Retinal pigment epithelial cell (primary cell): ENCODE measurements at regions not wholly inside any gene's neighbourhood (a gene's known extent, or its start where the extent isn't known, plus 50 kb on each side); places are given as distances from the start of the nearest gene placed in this dataset.

Experiments
- DNase-seq: peaks from one replicate; pipeline ENCODE4 v3.0.0-alpha.2; 2010; ENCODE audit warnings: low read depth
- H3K4me3 ChIP-seq: 2 replicates; pipeline ENCODE4 v1.5.1; 2011; ENCODE audit warnings: mild to moderate bottlenecking, low read length, control low read depth, moderate library complexity
- TF ChIP-seq, protein P1 (sequence below): conservative IDR thresholded peaks from 2 replicates; pipeline ENCODE4 v1.5.1; 2011; ENCODE audit warnings: low read depth, low read length, control low read depth, inconsistent platforms

DNA sequence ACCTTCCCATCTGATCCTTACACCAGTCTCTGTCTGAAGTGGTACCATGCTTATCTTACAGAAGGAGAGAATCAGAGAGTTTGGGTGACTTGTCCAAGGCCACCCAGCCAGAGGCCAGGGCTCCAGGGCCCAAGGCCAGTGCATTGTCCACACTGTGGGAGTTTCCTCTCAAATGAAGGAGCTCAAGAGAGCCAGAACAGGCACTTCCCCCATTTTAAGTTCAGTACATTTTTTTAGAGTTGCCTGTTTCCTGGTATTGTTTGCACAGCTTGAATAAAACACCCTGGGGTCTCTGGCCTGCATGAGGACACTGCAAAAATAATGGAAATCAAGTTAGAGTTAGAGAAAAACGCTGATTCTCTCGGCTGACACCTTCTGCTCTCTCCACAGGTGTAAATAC lies 284.0 kb downstream of the SQOR start:
- DNase-seq, result no peak
- H3K4me3 ChIP-seq, result no peak overlapping the region
- TF ChIP-seq, protein P1, sequence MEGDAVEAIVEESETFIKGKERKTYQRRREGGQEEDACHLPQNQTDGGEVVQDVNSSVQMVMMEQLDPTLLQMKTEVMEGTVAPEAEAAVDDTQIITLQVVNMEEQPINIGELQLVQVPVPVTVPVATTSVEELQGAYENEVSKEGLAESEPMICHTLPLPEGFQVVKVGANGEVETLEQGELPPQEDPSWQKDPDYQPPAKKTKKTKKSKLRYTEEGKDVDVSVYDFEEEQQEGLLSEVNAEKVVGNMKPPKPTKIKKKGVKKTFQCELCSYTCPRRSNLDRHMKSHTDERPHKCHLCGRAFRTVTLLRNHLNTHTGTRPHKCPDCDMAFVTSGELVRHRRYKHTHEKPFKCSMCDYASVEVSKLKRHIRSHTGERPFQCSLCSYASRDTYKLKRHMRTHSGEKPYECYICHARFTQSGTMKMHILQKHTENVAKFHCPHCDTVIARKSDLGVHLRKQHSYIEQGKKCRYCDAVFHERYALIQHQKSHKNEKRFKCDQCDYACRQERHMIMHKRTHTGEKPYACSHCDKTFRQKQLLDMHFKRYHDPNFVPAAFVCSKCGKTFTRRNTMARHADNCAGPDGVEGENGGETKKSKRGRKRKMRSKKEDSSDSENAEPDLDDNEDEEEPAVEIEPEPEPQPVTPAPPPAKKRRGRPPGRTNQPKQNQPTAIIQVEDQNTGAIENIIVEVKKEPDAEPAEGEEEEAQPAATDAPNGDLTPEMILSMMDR, result no peak

DNA sequence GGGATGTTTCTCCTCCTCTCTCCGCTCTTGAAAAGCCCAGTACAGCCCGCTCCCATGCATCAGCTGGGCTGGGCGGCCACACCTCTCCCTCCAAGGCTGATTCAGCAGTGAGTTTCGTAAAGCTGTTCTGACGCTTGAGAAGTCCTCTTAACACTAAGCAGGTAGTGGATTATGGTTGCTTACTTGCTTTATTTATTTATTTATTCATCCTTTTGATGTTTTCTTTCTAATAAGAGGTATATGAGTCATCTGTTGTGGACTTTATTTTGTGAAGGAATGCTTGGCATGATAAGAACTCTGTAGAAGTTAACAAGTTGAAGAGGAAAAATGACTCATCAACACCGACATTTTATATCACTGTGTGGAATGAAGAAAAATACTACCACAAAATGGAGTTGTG lies 285.0 kb downstream of the SQOR start:
- TF ChIP-seq, protein P1, result no peak
- peak; percentile 77 for DNase-seq
- no peak overlapping the region for H3K4me3 ChIP-seq

DNA sequence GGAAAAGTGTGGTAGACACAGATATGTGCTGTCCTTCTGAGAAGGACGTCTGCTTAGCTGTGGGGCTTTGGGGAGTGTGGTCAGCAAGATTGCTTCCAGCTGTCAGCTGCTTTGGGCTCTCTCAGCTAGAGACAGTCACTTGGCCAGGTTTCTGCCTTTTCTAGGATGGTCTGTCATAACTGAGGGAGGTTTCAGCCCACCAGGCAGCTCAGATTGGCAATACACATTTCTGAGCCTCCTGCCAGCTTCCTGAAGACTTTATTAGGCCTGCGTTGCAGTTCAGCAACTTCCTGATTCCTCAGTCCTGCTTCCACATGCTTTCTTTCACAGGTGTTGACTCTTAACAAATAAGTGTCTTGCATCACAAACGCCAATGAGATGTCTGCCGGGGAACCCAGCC lies 286.5 kb downstream of the SQOR start:
- no peak overlapping the region for H3K4me3 ChIP-seq
- DNase-seq, result no peak

DNA sequence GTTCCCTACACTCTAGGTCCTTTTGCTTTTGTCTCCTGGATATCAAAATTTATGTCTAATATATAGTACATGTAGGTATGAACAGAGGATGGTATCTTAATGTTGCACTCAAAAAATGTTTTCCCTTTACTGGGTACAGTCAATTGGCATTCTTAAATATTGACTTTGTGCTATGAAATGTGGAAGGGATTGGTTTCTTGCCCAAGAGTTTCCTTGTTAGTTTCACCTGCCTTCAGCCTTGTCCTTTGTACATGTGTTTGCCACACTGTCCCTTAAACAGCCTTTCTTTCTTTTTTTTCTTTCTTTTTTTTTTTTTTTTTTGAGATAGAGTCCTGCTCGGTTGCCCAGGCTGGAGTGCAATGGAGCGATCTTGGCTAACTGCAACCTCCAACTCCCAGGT lies 287.1 kb downstream of the SQOR start:
- no peak overlapping the region for H3K4me3 ChIP-seq
- TF ChIP-seq, protein P1, result no peak
- no peak for DNase-seq

More for the DNA sequence above, 286.5 kb downstream of the SQOR start:
- TF ChIP-seq, protein P1, result no peak

DNA sequence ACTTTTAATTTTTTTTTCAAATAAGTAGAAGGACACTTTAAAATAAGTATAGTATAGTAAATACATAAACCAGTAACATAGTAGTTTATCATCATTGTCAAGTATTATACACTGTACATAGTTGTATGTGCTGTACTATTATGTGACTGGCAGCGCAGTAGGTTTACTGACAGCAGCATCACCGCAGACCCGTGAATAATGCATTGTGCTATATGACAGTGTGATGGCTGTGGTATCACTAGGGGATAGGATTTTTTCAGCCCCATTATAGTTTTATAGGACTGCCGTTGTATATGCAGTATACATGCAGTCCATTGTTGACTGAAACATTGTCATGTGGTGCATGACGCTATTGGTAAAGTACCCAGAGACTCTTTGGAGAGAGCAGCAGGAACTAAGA lies 306.5 kb downstream of the SQOR start:
- DNase-seq, result no peak
- TF ChIP-seq, protein P1, result no peak
- no peak overlapping the region for H3K4me3 ChIP-seq

DNA sequence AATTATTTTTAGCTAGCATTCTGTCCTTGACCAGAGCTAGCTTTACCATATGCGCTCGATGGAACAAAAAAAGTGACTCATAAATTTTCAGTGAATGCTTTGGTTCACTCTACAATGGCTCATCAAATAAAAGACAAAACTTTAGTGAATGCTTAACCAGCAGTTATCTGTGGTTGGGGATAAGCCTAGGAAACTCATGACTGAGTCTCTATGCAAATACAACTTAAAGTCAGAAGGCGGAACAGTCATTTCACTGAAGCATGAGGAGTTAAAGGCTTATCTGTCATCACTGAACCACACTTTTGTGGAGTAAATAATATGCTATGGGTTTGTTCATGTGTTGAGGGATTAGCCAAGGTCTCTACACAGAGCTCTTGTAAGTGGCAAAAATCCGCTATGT lies 308.4 kb downstream of the SQOR start:
- TF ChIP-seq, protein P1, result no peak

DNA sequence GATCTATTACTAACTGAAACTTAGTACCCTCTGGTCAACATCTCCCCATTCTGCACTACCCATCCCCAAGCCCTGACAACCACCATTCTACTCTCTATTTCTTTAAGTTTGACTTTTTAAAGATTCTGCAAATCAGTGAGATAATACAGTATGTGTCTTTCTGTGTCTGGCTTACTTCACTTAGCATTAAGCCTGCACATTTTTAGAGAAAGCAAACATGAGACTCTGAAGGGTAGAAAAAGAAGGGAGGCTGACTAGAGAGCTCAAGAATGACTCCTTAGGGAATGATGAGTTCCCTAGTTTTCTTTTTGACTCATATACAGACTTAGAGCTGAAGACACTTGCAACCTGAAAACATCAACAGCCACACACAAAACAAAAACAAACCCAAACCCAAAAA lies 311.3 kb downstream of the SQOR start:
- TF ChIP-seq, protein P1, result no peak
- no peak for DNase-seq

More for the DNA sequence above, 308.4 kb downstream of the SQOR start:
- no peak overlapping the region for H3K4me3 ChIP-seq
- DNase-seq, result no peak

More for the DNA sequence above, 311.3 kb downstream of the SQOR start:
- no peak overlapping the region for H3K4me3 ChIP-seq
